HL-60 (cell line): ENCODE measurements at regions not wholly inside any gene's neighbourhood (a gene's known extent, or its start where the extent isn't known, plus 50 kb on each side); places are given as distances from the start of the nearest gene placed in this dataset.

Source experiments
- DNase-seq, 2 experiments: peaks; one replicate each; pipeline ENCODE4 v3.0.0-alpha.2; 2010 to 2020; ENCODE audit warnings: low read depth in 1 of 2, low spot score in 1 of 2
- H3K27ac ChIP-seq: fragments of 250-450 bp; sonication (Bioruptor Pico); replicated peaks from 2 replicates; pipeline ENCODE4 v1.5.1; 2020; ENCODE audit warnings: mild to moderate bottlenecking, moderate library complexity
- H3K27me3 ChIP-seq: fragments of 250-450 bp; sonication (Bioruptor Pico); 2 replicates; pipeline ENCODE4 v1.5.1; 2021; ENCODE audit warnings: mild to moderate bottlenecking, moderate library complexity; ENCODE audit not compliant: insufficient read depth, poor library complexity, severe bottlenecking
- H3K4me3 ChIP-seq: replicated peaks from 2 replicates; pipeline ENCODE4 v1.5.1; 2011; ENCODE audit warnings: mild to moderate bottlenecking, control low read depth, low read length; ENCODE audit not compliant: insufficient read depth
- GABPA ChIP-seq: IDR thresholded peaks from 2 replicates; pipeline ENCODE4 v1.6.1; 2012; ENCODE audit warnings: low read depth
- POLR2AphosphoS5 ChIP-seq: IDR thresholded peaks from 2 replicates; pipeline ENCODE4 v1.6.1; 2012; ENCODE audit warnings: low read depth
- SPI1 ChIP-seq: IDR thresholded peaks from 2 replicates; pipeline ENCODE4 v1.6.1; 2012; ENCODE audit warnings: low read depth, mild to moderate bottlenecking, borderline replicate concordance
- TF ChIP-seq, protein P1 (sequence below): IDR thresholded peaks from one replicate; pipeline ENCODE4 v1.5.1; 2011; ENCODE audit warnings: low read length, control low read depth, inconsistent platforms; ENCODE audit not compliant: insufficient read depth
- TF ChIP-seq, protein P2 (sequence below): IDR thresholded peaks from 2 replicates; pipeline ENCODE4 v1.6.1; 2012; ENCODE audit warnings: low read depth; ENCODE audit not compliant: insufficient replicate concordance

- no peaks in the 10 kb centered on the region for H3K27me3 ChIP-seq
- no peak for DNase-seq
- no peak overlapping the region for H3K4me3 ChIP-seq
- no peak overlapping the region for H3K27ac ChIP-seq
- TF ChIP-seq, protein P1, sequence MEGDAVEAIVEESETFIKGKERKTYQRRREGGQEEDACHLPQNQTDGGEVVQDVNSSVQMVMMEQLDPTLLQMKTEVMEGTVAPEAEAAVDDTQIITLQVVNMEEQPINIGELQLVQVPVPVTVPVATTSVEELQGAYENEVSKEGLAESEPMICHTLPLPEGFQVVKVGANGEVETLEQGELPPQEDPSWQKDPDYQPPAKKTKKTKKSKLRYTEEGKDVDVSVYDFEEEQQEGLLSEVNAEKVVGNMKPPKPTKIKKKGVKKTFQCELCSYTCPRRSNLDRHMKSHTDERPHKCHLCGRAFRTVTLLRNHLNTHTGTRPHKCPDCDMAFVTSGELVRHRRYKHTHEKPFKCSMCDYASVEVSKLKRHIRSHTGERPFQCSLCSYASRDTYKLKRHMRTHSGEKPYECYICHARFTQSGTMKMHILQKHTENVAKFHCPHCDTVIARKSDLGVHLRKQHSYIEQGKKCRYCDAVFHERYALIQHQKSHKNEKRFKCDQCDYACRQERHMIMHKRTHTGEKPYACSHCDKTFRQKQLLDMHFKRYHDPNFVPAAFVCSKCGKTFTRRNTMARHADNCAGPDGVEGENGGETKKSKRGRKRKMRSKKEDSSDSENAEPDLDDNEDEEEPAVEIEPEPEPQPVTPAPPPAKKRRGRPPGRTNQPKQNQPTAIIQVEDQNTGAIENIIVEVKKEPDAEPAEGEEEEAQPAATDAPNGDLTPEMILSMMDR: no peak
- TF ChIP-seq, protein P2, sequence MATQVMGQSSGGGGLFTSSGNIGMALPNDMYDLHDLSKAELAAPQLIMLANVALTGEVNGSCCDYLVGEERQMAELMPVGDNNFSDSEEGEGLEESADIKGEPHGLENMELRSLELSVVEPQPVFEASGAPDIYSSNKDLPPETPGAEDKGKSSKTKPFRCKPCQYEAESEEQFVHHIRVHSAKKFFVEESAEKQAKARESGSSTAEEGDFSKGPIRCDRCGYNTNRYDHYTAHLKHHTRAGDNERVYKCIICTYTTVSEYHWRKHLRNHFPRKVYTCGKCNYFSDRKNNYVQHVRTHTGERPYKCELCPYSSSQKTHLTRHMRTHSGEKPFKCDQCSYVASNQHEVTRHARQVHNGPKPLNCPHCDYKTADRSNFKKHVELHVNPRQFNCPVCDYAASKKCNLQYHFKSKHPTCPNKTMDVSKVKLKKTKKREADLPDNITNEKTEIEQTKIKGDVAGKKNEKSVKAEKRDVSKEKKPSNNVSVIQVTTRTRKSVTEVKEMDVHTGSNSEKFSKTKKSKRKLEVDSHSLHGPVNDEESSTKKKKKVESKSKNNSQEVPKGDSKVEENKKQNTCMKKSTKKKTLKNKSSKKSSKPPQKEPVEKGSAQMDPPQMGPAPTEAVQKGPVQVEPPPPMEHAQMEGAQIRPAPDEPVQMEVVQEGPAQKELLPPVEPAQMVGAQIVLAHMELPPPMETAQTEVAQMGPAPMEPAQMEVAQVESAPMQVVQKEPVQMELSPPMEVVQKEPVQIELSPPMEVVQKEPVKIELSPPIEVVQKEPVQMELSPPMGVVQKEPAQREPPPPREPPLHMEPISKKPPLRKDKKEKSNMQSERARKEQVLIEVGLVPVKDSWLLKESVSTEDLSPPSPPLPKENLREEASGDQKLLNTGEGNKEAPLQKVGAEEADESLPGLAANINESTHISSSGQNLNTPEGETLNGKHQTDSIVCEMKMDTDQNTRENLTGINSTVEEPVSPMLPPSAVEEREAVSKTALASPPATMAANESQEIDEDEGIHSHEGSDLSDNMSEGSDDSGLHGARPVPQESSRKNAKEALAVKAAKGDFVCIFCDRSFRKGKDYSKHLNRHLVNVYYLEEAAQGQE: no peak
- TF ChIP-seq GABPA: no peak
These were observed 108.9 kb upstream of the THBS1 start for GRCh38 chr15:39471785-39472574.

DNA sequence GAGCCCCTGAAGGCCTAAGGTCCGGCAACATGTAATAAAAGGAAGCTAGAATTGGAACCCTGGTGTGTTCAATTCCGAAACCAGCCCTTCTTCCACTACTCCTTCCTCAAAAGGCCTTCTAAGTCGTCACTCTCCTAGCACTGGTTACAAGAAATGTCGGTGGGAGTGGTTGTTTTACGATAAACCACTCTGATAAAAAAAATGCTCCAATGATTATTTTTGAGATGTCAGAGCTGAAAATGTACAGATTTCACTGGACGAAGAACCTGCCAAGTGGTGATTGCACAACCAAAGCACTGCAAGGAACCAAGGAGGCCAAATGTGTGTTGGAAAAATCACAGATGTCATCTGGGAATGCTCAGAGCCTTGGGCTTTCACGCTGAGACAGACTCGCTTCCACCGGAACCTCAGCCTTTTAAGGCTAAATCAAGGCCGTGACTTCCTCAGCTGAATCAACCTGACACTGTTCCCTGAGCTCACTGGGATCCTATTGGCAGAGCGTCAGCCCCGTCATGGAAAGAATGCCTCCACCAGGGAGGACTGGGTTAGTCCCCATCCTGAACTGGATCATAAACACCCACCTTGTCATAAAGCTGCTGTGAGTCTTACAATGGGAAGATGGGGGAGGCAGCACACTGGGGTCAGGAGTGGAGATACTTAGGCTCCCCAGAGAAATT is 108.1 kb upstream of the THBS1 start:
- no peak overlapping the region for H3K4me3 ChIP-seq
- TF ChIP-seq, protein P2: no peak
- TF ChIP-seq SPI1: no peak
- TF ChIP-seq, protein P1: no peak
- no peak for TF ChIP-seq GABPA
- TF ChIP-seq POLR2AphosphoS5: no peak
- no peak for DNase-seq
- H3K27ac ChIP-seq: no peak overlapping the region
- H3K27me3 ChIP-seq: no peaks in the 10 kb centered on the region

GRCh38 chr15:39473298-39473947 is 107.5 kb upstream of the THBS1 start:
- no peak for DNase-seq
- Histone ChIP-seq H3K27ac (no peak overlapping the region), H3K27me3 (no peaks in the 10 kb centered on the region), H3K4me3 (no peak overlapping the region)
- TF ChIP-seq POLR2AphosphoS5: no peak
- TF ChIP-seq, protein P1: no peak
- TF ChIP-seq SPI1: no peak
- no peak for TF ChIP-seq GABPA
- TF ChIP-seq, protein P2: no peak
